SH-SY5Y (cell line): ENCODE measurements at regions not wholly inside any gene's neighbourhood (a gene's known extent, or its start where the extent isn't known, plus 50 kb on each side); places are given as distances from the start of the nearest gene placed in this dataset.

Source experiments
- GATA2 ChIP-seq: IDR thresholded peaks from 2 replicates; pipeline ENCODE4 v1.6.1; 2011; ENCODE audit warnings: mild to moderate bottlenecking, low read depth, low read length
- GATA3 ChIP-seq: IDR thresholded peaks from 2 replicates; pipeline ENCODE4 v1.6.1; 2011; ENCODE audit warnings: low read depth, mild to moderate bottlenecking, low read length, moderate library complexity

DNA sequence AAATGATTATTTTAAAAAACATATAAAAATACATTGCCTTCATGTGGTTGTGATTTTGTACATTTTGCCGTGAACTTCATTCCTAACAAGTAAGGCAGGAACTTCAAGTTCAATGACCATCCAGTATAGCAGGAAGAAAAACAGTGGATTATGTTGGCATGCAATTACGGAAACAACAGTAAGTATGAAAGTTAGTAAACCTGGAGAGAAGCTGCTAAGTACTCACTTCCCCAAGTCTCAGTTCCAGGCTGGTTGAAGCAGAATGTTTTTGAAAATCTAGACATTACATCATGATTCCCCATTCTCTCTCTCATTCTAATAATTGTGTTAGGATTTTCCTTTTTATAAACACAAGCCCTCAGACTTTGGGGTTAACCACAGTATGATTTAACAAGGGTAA is 987.1 kb upstream of the KLHL29 start:
- TF ChIP-seq GATA3 (no peak), GATA2 (no peak)
